ENCODE measurements at regions not wholly inside any gene's neighbourhood (a gene's known extent, or its start where the extent isn't known, plus 50 kb on each side); places are given as distances from the start of the nearest gene placed in this dataset.

DNA sequence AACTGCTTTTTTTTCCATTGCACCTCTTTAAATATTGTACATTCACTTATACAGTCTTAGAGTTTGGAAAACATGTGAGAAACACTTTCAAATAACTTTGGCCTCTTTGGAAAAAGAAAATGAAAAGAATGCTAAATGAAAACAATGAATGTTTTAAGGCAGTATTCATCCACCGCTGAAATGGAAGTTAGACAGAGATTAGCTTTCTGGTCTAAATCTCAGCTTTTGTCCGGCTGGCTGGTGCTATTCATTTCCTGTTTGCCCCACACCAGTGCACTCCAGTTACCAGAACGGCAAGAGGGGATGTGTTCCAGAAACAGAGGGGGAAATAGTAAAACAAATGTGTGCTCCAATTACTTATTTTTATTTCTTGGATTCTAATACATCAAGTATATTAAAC is 1201.3 kb downstream of the EFNB2 start:
- no peak overlapping the region for H3K4me3 ChIP-seq (ENCODE audit: low read depth, low read length)
- TF ChIP-seq MYC (IDR thresholded peaks at IDR 0.05; ENCODE audit: low read depth, low read length), result no peak
- TF ChIP-seq, protein P1, sequence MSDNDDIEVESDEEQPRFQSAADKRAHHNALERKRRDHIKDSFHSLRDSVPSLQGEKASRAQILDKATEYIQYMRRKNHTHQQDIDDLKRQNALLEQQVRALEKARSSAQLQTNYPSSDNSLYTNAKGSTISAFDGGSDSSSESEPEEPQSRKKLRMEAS (IDR thresholded peaks at IDR 0.05; ENCODE audit: low read depth, low read length), result no peak
- TF ChIP-seq, protein P2, sequence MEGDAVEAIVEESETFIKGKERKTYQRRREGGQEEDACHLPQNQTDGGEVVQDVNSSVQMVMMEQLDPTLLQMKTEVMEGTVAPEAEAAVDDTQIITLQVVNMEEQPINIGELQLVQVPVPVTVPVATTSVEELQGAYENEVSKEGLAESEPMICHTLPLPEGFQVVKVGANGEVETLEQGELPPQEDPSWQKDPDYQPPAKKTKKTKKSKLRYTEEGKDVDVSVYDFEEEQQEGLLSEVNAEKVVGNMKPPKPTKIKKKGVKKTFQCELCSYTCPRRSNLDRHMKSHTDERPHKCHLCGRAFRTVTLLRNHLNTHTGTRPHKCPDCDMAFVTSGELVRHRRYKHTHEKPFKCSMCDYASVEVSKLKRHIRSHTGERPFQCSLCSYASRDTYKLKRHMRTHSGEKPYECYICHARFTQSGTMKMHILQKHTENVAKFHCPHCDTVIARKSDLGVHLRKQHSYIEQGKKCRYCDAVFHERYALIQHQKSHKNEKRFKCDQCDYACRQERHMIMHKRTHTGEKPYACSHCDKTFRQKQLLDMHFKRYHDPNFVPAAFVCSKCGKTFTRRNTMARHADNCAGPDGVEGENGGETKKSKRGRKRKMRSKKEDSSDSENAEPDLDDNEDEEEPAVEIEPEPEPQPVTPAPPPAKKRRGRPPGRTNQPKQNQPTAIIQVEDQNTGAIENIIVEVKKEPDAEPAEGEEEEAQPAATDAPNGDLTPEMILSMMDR (IDR thresholded peaks at IDR 0.05; ENCODE audit: low read depth, low read length), result no peak
- no peak for TF ChIP-seq POLR2A (IDR thresholded peaks at IDR 0.05; ENCODE audit: extremely low read depth, insufficient read length)
- DNase-seq (ENCODE audit: low read depth), result no peak

DNA sequence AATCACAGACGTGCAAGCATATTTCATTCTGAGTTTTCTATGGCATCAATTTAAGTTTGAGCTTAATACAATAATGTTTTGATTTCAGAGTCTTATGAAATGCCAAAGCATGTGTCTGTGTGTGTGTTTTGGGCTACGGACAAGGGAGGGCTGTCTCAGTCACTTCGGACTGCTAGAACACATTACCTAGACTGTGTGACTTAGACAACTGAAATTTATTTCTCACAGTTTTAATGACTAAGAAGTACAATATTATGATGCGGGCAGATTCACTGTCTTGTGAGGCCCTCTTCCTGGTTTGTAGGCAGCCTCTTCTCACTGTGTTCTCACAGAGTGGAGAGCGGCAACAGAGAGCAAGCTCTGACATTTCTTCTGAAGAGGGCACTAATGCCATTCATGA is 1202.0 kb downstream of the EFNB2 start:
- no peak overlapping the region for H3K4me3 ChIP-seq (ENCODE audit: low read depth, low read length)
- no peak for DNase-seq (ENCODE audit: low read depth)
- TF ChIP-seq MYC (IDR thresholded peaks at IDR 0.05; ENCODE audit: low read depth, low read length) (no peak), POLR2A (IDR thresholded peaks at IDR 0.05; ENCODE audit: extremely low read depth, insufficient read length) (no peak)
- TF ChIP-seq, protein P2 (IDR thresholded peaks at IDR 0.05; ENCODE audit: low read depth, low read length), result no peak
- TF ChIP-seq, protein P1 (IDR thresholded peaks at IDR 0.05; ENCODE audit: low read depth, low read length), result no peak

DNA sequence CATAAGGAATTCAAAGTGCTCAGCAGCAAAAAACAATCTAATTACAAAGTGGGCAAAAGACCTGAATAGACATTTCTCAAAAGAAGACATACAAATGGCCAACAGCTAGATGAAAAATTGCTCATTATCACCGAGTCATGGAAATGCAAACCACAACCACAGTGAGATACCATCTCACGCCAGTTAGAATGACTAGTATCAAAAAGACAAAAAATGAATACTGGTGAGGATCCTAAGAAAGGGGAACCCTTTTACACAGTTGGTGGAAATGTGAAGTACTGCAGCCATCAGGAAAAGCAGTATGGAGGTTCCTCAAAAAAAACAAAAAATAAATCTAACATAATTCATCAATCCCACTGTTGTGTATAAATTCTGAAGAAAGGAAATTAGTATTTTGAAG is 1206.1 kb downstream of the EFNB2 start:
- TF ChIP-seq MYC (IDR thresholded peaks at IDR 0.05; ENCODE audit: low read depth, low read length), result no peak
- TF ChIP-seq, protein P1 (IDR thresholded peaks at IDR 0.05; ENCODE audit: low read depth, low read length), result no peak
- no peak for TF ChIP-seq POLR2A (IDR thresholded peaks at IDR 0.05; ENCODE audit: extremely low read depth, insufficient read length)
- TF ChIP-seq, protein P2 (IDR thresholded peaks at IDR 0.05; ENCODE audit: low read depth, low read length), result no peak
- H3K4me3 ChIP-seq (ENCODE audit: low read depth, low read length), result no peak overlapping the region
- peak; percentile 28 for DNase-seq (ENCODE audit: low read depth)

DNA sequence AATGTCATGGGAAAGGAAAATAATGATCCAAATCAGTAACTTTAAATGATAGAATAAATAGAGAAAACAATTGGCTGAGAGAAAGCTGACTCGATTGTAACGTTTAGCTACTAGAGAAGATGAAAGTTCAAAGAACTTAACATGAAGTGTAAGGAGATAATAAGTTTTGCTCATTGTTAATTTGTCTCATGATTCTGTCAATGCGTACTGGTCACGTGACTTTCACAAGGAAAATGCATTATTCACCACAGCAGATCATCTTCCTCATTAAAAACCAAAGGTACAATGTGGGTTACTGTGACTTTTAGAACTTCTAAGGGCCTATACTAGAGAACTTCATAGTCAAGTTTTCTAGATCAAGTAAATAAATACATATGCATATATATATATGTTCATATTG is 1207.2 kb downstream of the EFNB2 start:
- H3K4me3 ChIP-seq (ENCODE audit: low read depth, low read length), result no peak overlapping the region
- DNase-seq (ENCODE audit: low read depth), result no peak
- TF ChIP-seq MYC (IDR thresholded peaks at IDR 0.05; ENCODE audit: low read depth, low read length) (no peak), POLR2A (IDR thresholded peaks at IDR 0.05; ENCODE audit: extremely low read depth, insufficient read length) (no peak)
- TF ChIP-seq, protein P2 (IDR thresholded peaks at IDR 0.05; ENCODE audit: low read depth, low read length), result no peak
- TF ChIP-seq, protein P1 (IDR thresholded peaks at IDR 0.05; ENCODE audit: low read depth, low read length), result no peak

DNA sequence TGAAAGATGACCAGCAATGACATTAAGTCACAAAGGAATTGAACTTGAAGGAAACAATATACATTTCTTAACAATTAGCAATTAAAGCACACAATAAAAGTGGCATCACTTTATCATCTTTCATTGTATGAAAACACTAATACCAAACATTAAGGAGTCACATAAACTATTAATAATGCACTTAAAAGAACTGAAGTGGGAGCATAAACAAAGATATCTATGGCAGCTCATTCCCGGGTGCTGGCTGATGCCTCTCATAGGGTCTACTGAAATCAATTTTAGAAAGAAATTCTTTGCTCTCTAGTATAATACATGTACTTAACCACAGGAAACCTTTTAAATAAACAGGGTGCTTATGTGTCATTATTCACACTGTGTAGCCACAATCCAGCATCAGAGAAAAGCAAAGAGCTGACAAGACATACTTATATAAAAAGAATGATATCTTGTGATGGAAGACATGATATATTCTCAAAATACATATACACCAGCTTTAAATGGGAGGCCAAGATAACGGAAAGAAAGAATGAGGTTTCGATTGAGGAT is 1207.8 kb downstream of the EFNB2 start:
- no peak for TF ChIP-seq POLR2A (IDR thresholded peaks at IDR 0.05; ENCODE audit: extremely low read depth, insufficient read length)
- TF ChIP-seq, protein P1 (IDR thresholded peaks at IDR 0.05; ENCODE audit: low read depth, low read length), result no peak
- no peak overlapping the region for H3K4me3 ChIP-seq (ENCODE audit: low read depth, low read length)
- DNase-seq (ENCODE audit: low read depth), result no peak

DNA sequence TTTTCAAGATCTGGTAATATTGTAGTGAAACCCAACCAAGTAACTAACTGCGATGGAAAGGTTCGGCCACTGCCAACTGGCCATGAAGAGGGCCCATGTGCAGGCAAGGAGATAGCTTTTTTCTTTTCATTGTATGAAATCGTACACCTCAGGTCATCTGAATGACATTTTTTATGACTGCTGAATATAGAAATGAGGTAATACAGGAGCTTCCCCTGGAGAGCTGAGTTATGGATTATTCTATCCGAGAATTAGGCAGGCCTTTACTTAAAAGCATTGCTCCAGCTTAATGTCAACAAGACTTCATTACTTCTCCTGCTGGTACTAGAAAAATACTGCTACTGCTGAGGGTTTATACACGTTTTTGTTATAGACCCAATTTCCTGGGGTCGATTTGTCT is 1215.6 kb downstream of the EFNB2 start:
- H3K4me3 ChIP-seq (ENCODE audit: low read depth, low read length), result no peak overlapping the region
- TF ChIP-seq, protein P1 (IDR thresholded peaks at IDR 0.05; ENCODE audit: low read depth, low read length), result no peak
- no peak for TF ChIP-seq MYC (IDR thresholded peaks at IDR 0.05; ENCODE audit: low read depth, low read length)
- TF ChIP-seq, protein P2 (IDR thresholded peaks at IDR 0.05; ENCODE audit: low read depth, low read length), result no peak
- no peak for TF ChIP-seq POLR2A (IDR thresholded peaks at IDR 0.05; ENCODE audit: extremely low read depth, insufficient read length)
- DNase-seq (ENCODE audit: low read depth), result no peak

All from NB4 (cell line).